Cortex of kidney (tissue), 1 donor: ENCODE measurements at regions not wholly inside any gene's neighbourhood (a gene's known extent, or its start where the extent isn't known, plus 50 kb on each side); places are given as distances from the start of the nearest gene placed in this dataset.

Experiments
- DNase-seq: peaks from one replicate; lab custom pipeline; 2025; lab: John Stamatoyannopoulos, UW

- no peak for DNase-seq
These were observed 187.2 kb downstream of the REEP3 start for GRCh38 chr10:63708421-63708820.

DNA sequence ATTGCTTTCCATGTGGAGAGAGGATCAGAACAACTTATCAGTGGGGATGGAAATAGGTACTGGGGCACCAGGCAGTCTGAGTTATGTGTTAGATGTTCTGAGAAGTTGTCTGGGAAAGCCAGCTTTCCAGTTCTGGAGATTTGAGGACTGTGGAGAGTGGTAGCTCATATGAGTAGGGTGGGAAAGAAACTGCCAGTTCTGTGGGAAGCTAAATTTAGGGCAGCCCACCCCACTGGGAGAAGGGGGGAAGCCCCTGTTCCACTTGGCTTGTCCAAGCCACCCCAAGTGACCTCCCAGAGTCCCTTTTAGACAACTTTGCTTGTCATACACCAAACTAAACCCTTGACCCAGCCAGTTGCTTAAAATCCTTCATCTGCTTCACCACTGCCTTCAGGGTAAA lies 189.5 kb downstream of the REEP3 start:
- DNase-seq, result no peak

DNA sequence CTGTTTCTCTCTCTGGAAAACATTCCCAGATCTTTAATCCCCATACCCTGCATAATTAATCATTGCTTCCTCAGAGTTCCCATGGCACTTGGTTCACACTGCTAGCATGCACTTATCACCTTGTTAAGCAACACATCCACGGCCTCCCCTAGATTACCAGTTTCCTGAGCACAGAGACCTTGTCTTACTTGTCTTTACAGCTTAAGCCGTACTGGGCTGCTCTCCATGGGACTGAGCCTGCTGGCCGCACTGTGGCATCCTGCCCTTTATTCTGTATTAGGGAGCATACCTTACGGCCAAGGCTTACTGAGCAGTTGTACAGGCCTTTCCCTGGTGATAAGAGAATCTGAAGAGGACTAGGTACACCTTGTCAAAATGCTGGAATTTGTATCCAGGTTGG lies 190.2 kb downstream of the REEP3 start:
- no peak for DNase-seq

DNA sequence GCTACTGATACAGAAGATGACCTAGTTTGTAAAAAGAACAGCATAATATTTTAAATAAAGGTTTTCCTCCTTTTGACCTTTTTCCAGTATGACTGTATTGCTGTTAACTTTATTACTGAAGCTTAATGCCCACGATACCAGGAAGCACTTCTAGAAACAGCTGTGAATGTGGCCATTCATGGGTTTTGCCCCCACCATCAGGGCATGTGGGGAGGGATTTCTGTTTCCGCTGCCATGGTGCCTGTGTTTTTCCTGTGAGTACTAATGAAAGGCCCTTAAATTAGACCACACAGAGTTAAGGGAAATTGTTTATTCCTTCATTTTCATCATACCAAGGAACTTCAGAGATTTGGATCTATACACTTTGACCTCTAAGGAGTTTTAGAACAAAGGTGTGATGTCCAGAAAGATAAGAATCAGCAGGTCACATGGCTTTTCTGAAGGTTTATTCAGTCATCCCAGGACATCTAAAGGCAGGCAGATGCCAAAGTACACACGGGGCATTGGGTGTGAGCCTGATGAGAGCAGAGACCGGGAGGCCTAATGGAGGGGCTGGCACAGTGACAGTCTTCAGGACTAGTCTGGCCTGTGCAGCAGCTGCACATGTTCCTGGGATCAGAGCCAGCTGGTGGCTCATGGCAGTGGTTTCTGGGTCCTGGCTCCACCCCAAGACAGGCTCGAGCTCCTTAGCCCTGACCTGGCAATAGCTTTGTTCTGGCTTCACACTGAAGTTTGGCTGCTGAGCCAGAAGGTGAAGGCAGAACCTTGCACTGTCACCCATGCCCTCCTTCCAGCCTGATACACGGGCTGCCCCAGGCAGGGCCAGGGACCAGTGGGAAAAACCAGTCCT lies 190.9 kb downstream of the REEP3 start:
- peak; percentile 19 for DNase-seq

- DNase-seq, result no peak
These were observed 191.5 kb downstream of the REEP3 start for GRCh38 chr10:63712717-63713115.

DNA sequence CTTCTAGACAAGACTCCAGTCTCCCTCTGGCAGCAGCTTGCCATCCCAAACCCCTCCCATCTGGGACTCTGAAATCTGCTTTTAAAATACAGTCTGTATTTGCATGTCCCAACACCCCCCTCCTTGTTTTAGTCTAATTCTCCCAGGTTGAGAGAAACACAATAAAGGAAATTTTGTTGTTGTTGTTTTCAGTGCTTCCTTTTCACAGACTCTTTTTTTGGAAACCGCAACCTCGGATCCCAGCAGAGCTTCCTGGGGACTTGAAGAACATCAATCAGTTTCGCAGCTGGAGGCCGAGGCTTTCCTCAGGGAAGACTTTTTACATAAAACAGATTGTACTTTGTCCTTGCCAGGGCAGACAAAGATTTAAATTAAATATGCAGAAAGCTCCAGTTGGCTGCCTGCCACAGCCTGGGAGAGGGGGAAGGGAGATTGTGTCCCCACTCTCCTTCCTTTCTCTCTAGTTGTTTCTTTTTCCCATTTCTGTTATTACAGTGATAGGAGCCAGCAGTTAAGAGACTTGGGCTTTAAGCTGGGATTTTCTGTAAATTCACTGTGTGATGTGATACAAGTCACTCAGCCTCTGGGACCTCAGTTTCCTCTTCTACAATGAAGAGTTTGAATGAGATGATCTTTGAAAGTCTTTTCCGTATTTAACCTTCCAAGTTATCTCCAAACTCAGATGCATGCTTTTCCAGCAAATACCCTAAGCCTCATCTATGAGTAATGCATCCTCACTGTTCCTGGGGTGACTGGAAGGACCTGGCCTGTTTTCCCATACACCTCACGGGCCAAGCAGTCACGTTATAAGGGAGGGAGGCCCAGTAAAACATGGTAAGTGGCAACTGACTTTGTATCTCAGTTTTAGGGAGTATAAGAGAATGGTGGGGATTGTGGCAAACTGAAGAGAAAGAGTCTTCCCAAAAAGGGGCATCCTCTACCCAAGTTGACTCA lies 192.3 kb downstream of the REEP3 start:
- no peak for DNase-seq

DNA sequence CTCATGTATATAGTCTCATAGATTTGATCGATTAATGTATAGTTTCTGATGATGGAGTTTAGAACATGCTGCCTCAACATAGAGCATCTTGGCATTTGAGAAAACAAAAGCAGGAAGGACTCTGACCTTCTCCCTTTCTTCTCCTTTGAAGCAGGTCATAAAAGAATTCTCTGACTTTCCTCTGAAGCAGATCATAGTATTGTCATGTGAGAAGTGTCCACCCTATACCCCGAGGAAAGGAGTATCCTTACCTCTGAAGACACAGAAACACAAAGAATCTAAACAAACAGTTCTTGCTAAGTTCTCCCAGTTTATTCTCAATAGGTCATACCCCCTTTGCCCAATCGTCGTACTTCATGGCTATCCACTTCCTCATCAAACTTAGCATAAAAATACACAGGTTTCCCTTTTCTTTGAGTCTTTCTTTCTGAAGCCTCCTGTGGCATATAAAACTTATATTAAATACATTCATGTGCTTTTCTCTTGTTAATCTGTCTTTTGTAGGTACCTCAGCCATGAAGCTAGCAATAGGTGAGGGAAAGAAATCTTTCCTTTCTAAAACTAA lies 194.9 kb downstream of the REEP3 start:
- no peak for DNase-seq

DNA sequence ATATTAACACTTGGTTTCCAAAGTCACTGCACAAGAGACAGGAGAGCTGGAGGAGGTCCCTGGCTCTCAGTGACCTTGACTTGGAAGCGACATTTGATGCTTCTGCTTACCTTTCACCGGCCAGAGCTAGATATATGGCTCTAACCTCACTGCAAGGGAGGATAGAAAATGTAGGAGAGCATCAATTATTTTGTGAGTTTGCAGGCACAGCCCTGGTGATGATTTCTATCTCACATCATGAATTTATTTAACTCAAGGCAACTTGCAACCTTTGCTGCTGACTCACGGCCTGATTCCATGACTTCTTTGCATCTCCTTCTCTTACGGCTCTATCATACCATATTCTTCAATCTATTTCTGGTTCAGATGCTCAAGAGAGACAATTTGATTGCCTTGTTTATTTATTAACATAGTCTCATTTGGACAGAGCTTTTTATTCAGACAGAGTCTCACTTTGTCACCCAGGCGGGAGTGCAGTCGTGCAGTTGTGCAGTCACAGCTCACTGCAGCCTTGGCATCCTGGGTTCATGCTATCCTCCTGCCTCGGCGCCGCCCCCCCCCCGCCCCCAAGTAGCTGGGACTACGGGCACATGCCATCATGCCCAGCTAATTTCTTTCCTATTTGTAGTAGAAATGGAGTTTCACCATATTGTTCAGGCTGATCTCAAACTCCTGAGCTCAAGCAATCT lies 196.0 kb downstream of the REEP3 start:
- no peak for DNase-seq

GRCh38 chr10:63718006-63718405 lies 196.8 kb downstream of the REEP3 start:
- no peak for DNase-seq

GRCh38 chr10:63718421-63718820 lies 197.2 kb downstream of the REEP3 start:
- DNase-seq, result no peak

GRCh38 chr10:63719226-63719856 lies 198.1 kb downstream of the REEP3 start:
- DNase-seq, result no peak

DNA sequence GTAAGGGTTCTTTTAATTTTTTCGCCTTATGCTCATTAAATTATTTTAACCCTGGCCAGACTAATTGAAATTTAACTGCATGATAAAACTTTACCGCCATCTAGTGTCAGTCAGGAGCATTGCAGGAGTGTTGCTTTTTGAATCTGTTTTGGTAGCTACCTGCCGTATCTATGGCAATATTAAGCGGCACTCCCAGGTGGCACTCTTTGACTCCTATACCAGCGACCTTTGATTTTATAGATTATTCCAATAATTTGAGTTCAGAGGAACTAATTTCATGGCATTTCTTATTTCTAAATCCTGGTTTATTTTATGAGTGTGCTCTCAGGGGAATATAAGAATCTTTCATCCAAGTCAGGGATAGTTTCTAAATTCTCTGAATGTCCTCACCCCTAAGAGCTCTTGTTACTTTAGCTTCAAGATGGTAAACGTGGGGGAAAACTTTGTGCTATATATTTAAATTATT lies 198.9 kb downstream of the REEP3 start:
- no peak for DNase-seq

DNA sequence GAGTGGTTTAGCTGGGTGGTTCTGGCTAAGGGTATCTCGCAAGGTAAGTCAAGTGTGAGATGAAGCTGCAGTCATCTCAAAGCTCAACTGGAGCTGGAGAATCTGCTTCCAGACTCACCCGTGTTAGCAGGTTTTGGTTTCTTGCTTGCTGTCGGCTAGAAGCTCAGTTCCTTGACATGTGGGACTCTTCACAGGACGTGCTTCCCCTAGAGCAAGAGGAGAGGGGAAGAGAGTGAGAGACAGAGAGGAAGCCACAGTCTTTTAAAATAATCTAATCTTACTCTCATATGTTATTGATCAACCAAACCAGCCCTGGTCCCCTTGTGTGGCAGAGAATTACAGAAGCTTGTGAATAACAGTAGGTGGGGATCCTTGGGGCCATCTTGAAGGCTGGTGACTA lies 199.5 kb downstream of the REEP3 start:
- no peak for DNase-seq

- no peak for DNase-seq
These were observed 201.3 kb downstream of the REEP3 start for GRCh38 chr10:63722537-63722936.

DNA sequence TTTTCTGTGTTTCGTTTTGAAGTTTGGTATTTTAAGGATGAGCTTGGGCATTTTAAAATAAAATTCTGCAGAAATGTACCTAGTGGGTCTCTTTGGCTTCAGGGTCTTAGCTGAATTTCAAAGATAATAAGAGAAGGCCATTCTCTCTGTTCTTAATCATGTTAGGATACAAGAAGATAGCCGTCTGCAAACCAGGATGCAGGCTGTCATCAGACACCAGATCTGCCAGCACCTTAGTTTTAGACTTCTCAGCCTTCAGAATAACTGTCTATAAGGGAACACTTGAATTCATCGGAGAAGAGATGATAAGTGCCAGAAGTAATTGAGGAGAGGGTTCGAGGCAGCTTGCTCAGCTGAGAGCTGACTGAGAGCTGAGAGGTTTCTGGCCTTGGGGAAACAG lies 202.1 kb downstream of the REEP3 start:
- no peak for DNase-seq

GRCh38 chr10:63723741-63724140 lies 202.5 kb downstream of the REEP3 start:
- no peak for DNase-seq

- no peak for DNase-seq
These were observed 203.7 kb downstream of the REEP3 start for GRCh38 chr10:63724922-63725321.

DNA sequence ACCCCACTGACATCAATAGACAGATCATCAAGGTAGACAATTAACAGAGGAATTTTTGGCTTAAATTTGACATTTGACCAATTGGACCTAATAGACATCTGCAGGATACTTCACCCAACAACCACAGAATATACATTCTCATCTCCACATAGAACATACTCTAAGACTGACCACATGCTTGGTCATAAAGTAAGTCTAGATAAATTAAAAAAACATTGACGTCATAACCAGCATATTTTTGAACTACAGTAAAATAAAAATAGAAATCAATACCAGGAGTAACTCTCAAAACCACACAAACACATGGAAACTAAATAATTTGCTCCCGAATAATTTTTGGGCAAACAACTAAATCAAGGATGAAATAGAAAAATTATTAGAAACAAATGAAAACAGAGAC lies 205.7 kb downstream of the REEP3 start:
- no peak for DNase-seq

GRCh38 chr10:63727636-63728035 lies 206.4 kb downstream of the REEP3 start:
- no peak for DNase-seq

- no peak for DNase-seq
These were observed 214.1 kb downstream of the REEP3 start for GRCh38 chr10:63735305-63735704.

- DNase-seq, result no peak
These were observed 217.2 kb downstream of the REEP3 start for GRCh38 chr10:63738410-63738809.
